SK-N-MC (cell line): ENCODE measurements at regions not wholly inside any gene's neighbourhood (a gene's known extent, or its start where the extent isn't known, plus 50 kb on each side); places are given as distances from the start of the nearest gene placed in this dataset.

Experiments used
- EZH2 ChIP-seq: fragments of 200-600 bp; sonication (generic); IDR thresholded peaks from one replicate; pipeline ENCODE4 v1.6.1; 2017; ENCODE audit warnings: antibody characterized with exemption
- POLR2AphosphoS5 ChIP-seq: IDR thresholded peaks from 2 replicates; pipeline ENCODE4 v1.6.1; 2012; ENCODE audit warnings: mild to moderate bottlenecking, low read depth, low read length, borderline replicate concordance

- TF ChIP-seq EZH2 (no peak), POLR2AphosphoS5 (no peak)
Measured at GRCh38 chrX:40152741-40153344, 55.1 kb upstream of the BCOR start.
